Esophagus squamous epithelium (tissue), 4 donors: ENCODE measurements at regions not wholly inside any gene's neighbourhood (a gene's known extent, or its start where the extent isn't known, plus 50 kb on each side); places are given as distances from the start of the nearest gene placed in this dataset.

ENCODE experiments used
- CTCF ChIP-seq, 6 experiments: fragments of 450-650 bp in 4 of 6; fragments of 200-600 bp in 2 of 6; sonication (generic) in 2 of 6; IDR thresholded peaks; one replicate each; pipeline ENCODE4 v1.5.1; 2016 to 2019; ENCODE audit warnings: antibody characterized with exemption in 6 of 6, mild to moderate bottlenecking in 4 of 6, moderate library complexity in 4 of 6
- POLR2A ChIP-seq, 4 donors: fragments of 450-650 bp; IDR thresholded peaks; one replicate each; pipeline ENCODE4 v1.6.1; 2017; ENCODE audit warnings: antibody characterized with exemption in 4 of 4, mild to moderate bottlenecking in 4 of 4, moderate library complexity in 3 of 4

- TF ChIP-seq POLR2A (IDR thresholded peaks at IDR 0.05) = no peak
- no peak for TF ChIP-seq CTCF (IDR thresholded peaks at IDR 0.05)
Observed at GRCh38 chr13:51019026-51019425, 92.0 kb downstream of the C13orf42 start.
